ENCODE measurements at regions not wholly inside any gene's neighbourhood (a gene's known extent, or its start where the extent isn't known, plus 50 kb on each side); places are given as distances from the start of the nearest gene placed in this dataset.

GRCh38 chr16:73151225-73151624, 103.3 kb upstream of the ZFHX3 start:
- H3K27ac Mint-ChIP-seq = no peak overlapping the region
- H3K4me1 Mint-ChIP-seq (ENCODE audit: unreplicated experiment) = peaks cover 30% of the 10 kb centered on the region
- H3K4me3 Mint-ChIP-seq = no peak overlapping the region
- H3K9me3 Mint-ChIP-seq = no peaks in the 10 kb centered on the region
- no peaks in the 10 kb centered on the region for H3K27me3 Mint-ChIP-seq
- DNase-seq (ENCODE audit: extremely low spot score, unreplicated experiment) = no peak
- H3K36me3 Mint-ChIP-seq = no peaks in the 10 kb centered on the region
- TF ChIP-seq CTCF (conservative IDR thresholded peaks at IDR 0.05) = no peak

GRCh38 chr16:73150786-73151185, 102.9 kb upstream of the ZFHX3 start:
- H3K4me1 Mint-ChIP-seq (ENCODE audit: unreplicated experiment) = peaks cover 30% of the 10 kb centered on the region
- H3K9me3 Mint-ChIP-seq = no peaks in the 10 kb centered on the region
- H3K27me3 Mint-ChIP-seq = no peaks in the 10 kb centered on the region
- H3K36me3 Mint-ChIP-seq = peaks cover 3% of the 10 kb centered on the region
- TF ChIP-seq CTCF (conservative IDR thresholded peaks at IDR 0.05) = no peak
- no peak overlapping the region for H3K4me3 Mint-ChIP-seq
- no peak for DNase-seq (ENCODE audit: extremely low spot score, unreplicated experiment)
- H3K27ac Mint-ChIP-seq = no peak overlapping the region

- H3K36me3 Mint-ChIP-seq = peaks cover 4% of the 10 kb centered on the region
- DNase-seq (ENCODE audit: extremely low spot score, unreplicated experiment) = no peak
- no peaks in the 10 kb centered on the region for H3K9me3 Mint-ChIP-seq
- peaks cover 35% of the 10 kb centered on the region for H3K4me1 Mint-ChIP-seq (ENCODE audit: unreplicated experiment)
- no peaks in the 10 kb centered on the region for H3K27me3 Mint-ChIP-seq
- no peak for TF ChIP-seq CTCF (conservative IDR thresholded peaks at IDR 0.05)
- no peak overlapping the region for H3K4me3 Mint-ChIP-seq
- H3K27ac Mint-ChIP-seq = no peak overlapping the region
Observed at GRCh38 chr16:73149334-73149733, 101.4 kb upstream of the ZFHX3 start.

- H3K9me3 Mint-ChIP-seq = no peaks in the 10 kb centered on the region
- H3K27me3 Mint-ChIP-seq = peaks cover 8% of the 10 kb centered on the region
- H3K4me3 Mint-ChIP-seq = no peak overlapping the region
- H3K36me3 Mint-ChIP-seq = peaks cover 4% of the 10 kb centered on the region
- no peak for DNase-seq (ENCODE audit: extremely low spot score, unreplicated experiment)
- peaks cover 44% of the 10 kb centered on the region for H3K4me1 Mint-ChIP-seq (ENCODE audit: unreplicated experiment)
- TF ChIP-seq CTCF (conservative IDR thresholded peaks at IDR 0.05) = no peak
- no peak overlapping the region for H3K27ac Mint-ChIP-seq
Observed at GRCh38 chr16:73147958-73148357, 100.0 kb upstream of the ZFHX3 start.

- Mint-ChIP-seq H3K4me3 (no peak overlapping the region), H3K27ac (no peak overlapping the region), H3K4me1 (ENCODE audit: unreplicated experiment) (peaks cover 29% of the 10 kb centered on the region), H3K36me3 (peaks cover 4% of the 10 kb centered on the region), H3K27me3 (peaks cover 15% of the 10 kb centered on the region), H3K9me3 (no peaks in the 10 kb centered on the region)
- no peak for DNase-seq (ENCODE audit: extremely low spot score, unreplicated experiment)
- no peak for TF ChIP-seq CTCF (conservative IDR thresholded peaks at IDR 0.05)
Observed at GRCh38 chr16:73145166-73145880, 97.4 kb upstream of the ZFHX3 start.
